ENCODE measurements at regions not wholly inside any gene's neighbourhood (a gene's known extent, or its start where the extent isn't known, plus 50 kb on each side); places are given as distances from the start of the nearest gene placed in this dataset.

DNA sequence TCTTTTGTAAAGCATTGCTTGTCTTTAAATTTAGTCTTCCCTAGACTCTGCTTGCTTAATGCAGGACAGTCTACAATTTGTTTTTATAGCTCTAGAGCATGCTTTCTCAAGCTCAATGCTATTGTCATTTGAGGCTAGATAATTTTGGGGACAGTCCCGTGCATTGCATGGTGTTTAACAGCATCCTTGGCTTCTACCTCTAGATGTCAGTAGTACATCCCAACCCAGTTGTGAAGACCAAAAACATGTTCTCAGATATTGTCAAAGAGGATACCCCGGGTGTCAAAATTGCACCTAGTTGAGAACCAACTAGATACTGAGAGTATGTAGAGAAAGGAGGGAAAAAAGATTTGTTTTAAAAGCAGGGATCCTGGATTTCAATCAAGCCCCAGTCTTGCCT lies 277.5 kb downstream of the CEMIP2 start:
- TF ChIP-seq, protein P1, sequence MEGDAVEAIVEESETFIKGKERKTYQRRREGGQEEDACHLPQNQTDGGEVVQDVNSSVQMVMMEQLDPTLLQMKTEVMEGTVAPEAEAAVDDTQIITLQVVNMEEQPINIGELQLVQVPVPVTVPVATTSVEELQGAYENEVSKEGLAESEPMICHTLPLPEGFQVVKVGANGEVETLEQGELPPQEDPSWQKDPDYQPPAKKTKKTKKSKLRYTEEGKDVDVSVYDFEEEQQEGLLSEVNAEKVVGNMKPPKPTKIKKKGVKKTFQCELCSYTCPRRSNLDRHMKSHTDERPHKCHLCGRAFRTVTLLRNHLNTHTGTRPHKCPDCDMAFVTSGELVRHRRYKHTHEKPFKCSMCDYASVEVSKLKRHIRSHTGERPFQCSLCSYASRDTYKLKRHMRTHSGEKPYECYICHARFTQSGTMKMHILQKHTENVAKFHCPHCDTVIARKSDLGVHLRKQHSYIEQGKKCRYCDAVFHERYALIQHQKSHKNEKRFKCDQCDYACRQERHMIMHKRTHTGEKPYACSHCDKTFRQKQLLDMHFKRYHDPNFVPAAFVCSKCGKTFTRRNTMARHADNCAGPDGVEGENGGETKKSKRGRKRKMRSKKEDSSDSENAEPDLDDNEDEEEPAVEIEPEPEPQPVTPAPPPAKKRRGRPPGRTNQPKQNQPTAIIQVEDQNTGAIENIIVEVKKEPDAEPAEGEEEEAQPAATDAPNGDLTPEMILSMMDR (IDR thresholded peaks at IDR 0.05), result peak in 4 of 6 experiments; percentile 15 to 45 (median 28)
- no peak for TF ChIP-seq POLR2A (IDR thresholded peaks at IDR 0.05)

Data from Peyer's patch (tissue), 4 donors.